ENCODE measurements at regions not wholly inside any gene's neighbourhood (a gene's known extent, or its start where the extent isn't known, plus 50 kb on each side); places are given as distances from the start of the nearest gene placed in this dataset.
"Not testable (repeated sequence)": the region's sequence is repeated elsewhere in the genome, so short reads cannot be mapped to it uniquely, and the experiment has no call there.

GRCh38 chr7:113751547-113751946 is 167.3 kb downstream of the PPP1R3A start:
- no peaks in the 10 kb centered on the region for H3K9me3 ChIP-seq (ENCODE audit: control insufficient read depth in 4 of 4, insufficient read depth in 3 of 4, low read length in 3 of 4)
- H3K4me1 ChIP-seq (ENCODE audit: control insufficient read depth in 5 of 5, insufficient read depth in 5 of 5, low read length in 5 of 5): no peaks in the 10 kb centered on the region
- no peaks in the 10 kb centered on the region for H3K36me3 ChIP-seq (ENCODE audit: control insufficient read depth in 4 of 4, insufficient read depth in 4 of 4, low read length in 4 of 4)
- H3K27ac ChIP-seq (ENCODE audit: low read depth in 1 of 2, low read length in 1 of 2): no peak overlapping the region
- WGBS, 2 donors: 84 to 87% methylated on average over 1 of the region's 1 CpG
- ATAC-seq (ENCODE audit: insufficient read depth, low FRiP score) (no peak), DNase-seq (no peak)
- H3K27me3 ChIP-seq (ENCODE audit: control insufficient read depth in 3 of 3, insufficient read depth in 3 of 3, low read length in 2 of 3): no peaks in the 10 kb centered on the region
- H3K9ac ChIP-seq (ENCODE audit: insufficient read depth in 1 of 2, low read length in 2 of 2): no peak overlapping the region
- H3K4me3 ChIP-seq: no peak overlapping the region
- TF ChIP-seq CTCF (IDR thresholded peaks at IDR 0.05; ENCODE audit: control extremely low read depth, extremely low read depth): no peak

DNA sequence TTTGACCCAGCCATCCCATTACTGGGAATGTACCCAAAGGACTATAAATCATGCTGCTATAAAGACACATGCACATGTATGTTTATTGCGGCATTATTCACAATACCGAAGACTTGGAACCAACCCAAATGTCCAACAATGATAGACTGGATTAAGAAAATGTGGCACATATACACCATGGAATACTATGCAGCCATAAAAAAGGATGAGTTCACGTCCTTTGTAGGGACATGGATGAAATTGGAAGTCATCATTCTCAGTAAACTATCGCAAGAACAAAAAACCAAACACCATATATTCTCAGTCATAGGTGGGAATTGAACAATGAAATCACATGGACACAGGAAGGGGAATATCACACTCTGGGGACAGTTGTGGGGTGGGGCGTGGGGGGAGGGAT is 170.4 kb downstream of the PPP1R3A start:
- not testable (repeated sequence) for H3K4me3 ChIP-seq; H3K9ac ChIP-seq (ENCODE audit: insufficient read depth in 1 of 2, low read length in 2 of 2); H3K27me3 ChIP-seq (ENCODE audit: control insufficient read depth in 3 of 3, insufficient read depth in 3 of 3, low read length in 2 of 3); DNase-seq; ATAC-seq (ENCODE audit: insufficient read depth, low FRiP score); H3K9me3 ChIP-seq (ENCODE audit: control insufficient read depth in 4 of 4, insufficient read depth in 3 of 4, low read length in 3 of 4); H3K4me1 ChIP-seq (ENCODE audit: control insufficient read depth in 5 of 5, insufficient read depth in 5 of 5, low read length in 5 of 5); H3K27ac ChIP-seq (ENCODE audit: low read depth in 1 of 2, low read length in 1 of 2); H3K36me3 ChIP-seq (ENCODE audit: control insufficient read depth in 4 of 4, insufficient read depth in 4 of 4, low read length in 4 of 4)
- WGBS, 2 donors: 79 to 87% methylated on average over 4 to 5 of the region's 5 CpGs

DNA sequence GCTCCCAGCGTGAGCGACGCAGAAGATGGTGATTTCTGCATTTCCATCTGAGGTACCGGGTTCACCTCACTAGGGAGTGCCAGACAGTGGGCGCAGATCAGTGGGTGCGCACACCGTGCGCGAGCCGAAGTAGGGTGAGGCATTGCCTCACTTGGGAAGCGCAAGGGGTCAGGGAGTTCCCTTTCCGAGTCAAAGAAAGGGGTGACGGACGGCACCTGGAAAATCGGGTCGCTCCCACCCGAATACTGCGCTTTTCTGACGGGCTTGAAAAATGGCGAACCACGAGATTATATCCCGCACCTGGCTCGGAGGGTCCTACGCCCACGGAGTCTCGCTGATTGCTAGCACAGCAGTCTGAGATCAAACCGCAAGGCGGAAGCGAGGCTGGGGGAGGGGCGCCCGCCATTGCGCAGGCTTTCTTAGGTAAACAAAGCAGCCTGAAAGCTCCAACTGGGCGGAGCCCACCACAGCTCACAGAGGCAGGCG is 175.8 kb downstream of the PPP1R3A start:
- 91 to 97% methylated on average over 33 of the region's 34 CpGs for WGBS, 2 donors
- not testable (repeated sequence) for H3K9ac ChIP-seq (ENCODE audit: insufficient read depth in 1 of 2, low read length in 2 of 2); ATAC-seq (ENCODE audit: insufficient read depth, low FRiP score); H3K4me1 ChIP-seq (ENCODE audit: control insufficient read depth in 5 of 5, insufficient read depth in 5 of 5, low read length in 5 of 5); H3K9me3 ChIP-seq (ENCODE audit: control insufficient read depth in 4 of 4, insufficient read depth in 3 of 4, low read length in 3 of 4); H3K27me3 ChIP-seq (ENCODE audit: control insufficient read depth in 3 of 3, insufficient read depth in 3 of 3, low read length in 2 of 3); H3K36me3 ChIP-seq (ENCODE audit: control insufficient read depth in 4 of 4, insufficient read depth in 4 of 4, low read length in 4 of 4); DNase-seq; H3K27ac ChIP-seq (ENCODE audit: low read depth in 1 of 2, low read length in 1 of 2); H3K4me3 ChIP-seq

GRCh38 chr7:113742377-113742776 is 176.4 kb downstream of the PPP1R3A start:
- Histone ChIP-seq H3K4me3 (no peak overlapping the region), H3K27me3 (ENCODE audit: control insufficient read depth in 3 of 3, insufficient read depth in 3 of 3, low read length in 2 of 3) (no peaks in the 10 kb centered on the region), H3K36me3 (ENCODE audit: control insufficient read depth in 4 of 4, insufficient read depth in 4 of 4, low read length in 4 of 4) (no peaks in the 10 kb centered on the region), H3K9ac (ENCODE audit: insufficient read depth in 1 of 2, low read length in 2 of 2) (no peak overlapping the region), H3K27ac (ENCODE audit: low read depth in 1 of 2, low read length in 1 of 2) (no peak overlapping the region), H3K9me3 (ENCODE audit: control insufficient read depth in 4 of 4, insufficient read depth in 3 of 4, low read length in 3 of 4) (no peaks in the 10 kb centered on the region), H3K4me1 (ENCODE audit: control insufficient read depth in 5 of 5, insufficient read depth in 5 of 5, low read length in 5 of 5) (no peaks in the 10 kb centered on the region)
- no peak for DNase-seq
- TF ChIP-seq CTCF (IDR thresholded peaks at IDR 0.05; ENCODE audit: control extremely low read depth, extremely low read depth): no peak
- 92 to 94% methylated on average over 2 of the region's 2 CpGs for WGBS, 2 donors
- no peak for ATAC-seq (ENCODE audit: insufficient read depth, low FRiP score)

DNA sequence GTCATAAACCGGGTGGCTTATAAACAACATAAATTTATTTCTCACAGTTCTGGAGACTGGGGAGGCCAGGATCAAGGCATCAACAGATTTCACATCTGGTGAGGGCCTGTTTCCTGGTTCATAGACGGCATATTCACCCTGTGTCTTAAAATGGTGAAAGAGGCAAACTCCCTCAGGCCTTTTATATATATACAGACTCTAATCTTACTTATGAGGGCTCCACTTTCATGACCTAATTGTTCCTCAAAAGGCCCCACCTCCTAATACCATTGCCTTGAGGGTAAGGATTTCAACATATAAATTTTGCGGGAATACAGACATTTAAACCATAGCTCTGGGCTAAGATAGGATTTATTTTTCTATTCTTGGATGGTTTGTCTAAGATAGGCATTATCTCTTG is 187.2 kb downstream of the PPP1R3A start:
- H3K27ac ChIP-seq (ENCODE audit: low read depth in 1 of 2, low read length in 1 of 2): no peak overlapping the region
- no peak overlapping the region for H3K9ac ChIP-seq (ENCODE audit: insufficient read depth in 1 of 2, low read length in 2 of 2)
- H3K9me3 ChIP-seq (ENCODE audit: control insufficient read depth in 4 of 4, insufficient read depth in 3 of 4, low read length in 3 of 4): no peaks in the 10 kb centered on the region
- no peak for TF ChIP-seq CTCF (IDR thresholded peaks at IDR 0.05; ENCODE audit: control extremely low read depth, extremely low read depth)
- H3K36me3 ChIP-seq (ENCODE audit: control insufficient read depth in 4 of 4, insufficient read depth in 4 of 4, low read length in 4 of 4): no peaks in the 10 kb centered on the region
- no peaks in the 10 kb centered on the region for H3K4me1 ChIP-seq (ENCODE audit: control insufficient read depth in 5 of 5, insufficient read depth in 5 of 5, low read length in 5 of 5)
- 64 to 79% methylated on average over 3 of the region's 3 CpGs for WGBS, 2 donors
- DNase-seq (no peak), ATAC-seq (ENCODE audit: insufficient read depth, low FRiP score) (no peak)
- H3K27me3 ChIP-seq (ENCODE audit: control insufficient read depth in 3 of 3, insufficient read depth in 3 of 3, low read length in 2 of 3): no peaks in the 10 kb centered on the region
- no peak overlapping the region for H3K4me3 ChIP-seq
